GM18951 (cell line): ENCODE measurements at regions not wholly inside any gene's neighbourhood (a gene's known extent, or its start where the extent isn't known, plus 50 kb on each side); places are given as distances from the start of the nearest gene placed in this dataset.

Source experiments
- POLR2A ChIP-seq: IDR thresholded peaks from 4 replicates; pipeline ENCODE4 v1.6.1; 2011; ENCODE audit warnings: mild to moderate bottlenecking; ENCODE audit not compliant: insufficient read length, insufficient read depth; ENCODE audit errors: extremely low read depth
- in situ Hi-C: fragments of 300-500 bp; cut with MboI; formaldehyde crosslinking; loops from one replicate; pipeline ENCODE4 v1.12.0; 2022; ENCODE audit warnings: low sequenced_read_pairs, mixed read lengths, inconsistent platforms; ENCODE audit not compliant: unreplicated experiment

- no peak for TF ChIP-seq POLR2A
- in situ Hi-C loops, result no loop called here
Observed at GRCh38 chr6:112831022-112831421, 483.9 kb downstream of the RFPL4B start.

GRCh38 chr6:112833581-112834131, 486.5 kb downstream of the RFPL4B start:
- in situ Hi-C loops, result no loop called here
- no peak for TF ChIP-seq POLR2A

- in situ Hi-C loops, result no loop called here
- TF ChIP-seq POLR2A, result no peak
Observed at GRCh38 chr6:112835078-112835477, 487.9 kb downstream of the RFPL4B start.

- in situ Hi-C loops, result no loop called here
- no peak for TF ChIP-seq POLR2A
Observed at GRCh38 chr6:112839525-112839961, 492.4 kb downstream of the RFPL4B start.

- in situ Hi-C loops, result no loop called here
- no peak for TF ChIP-seq POLR2A
Observed at GRCh38 chr6:112841553-112842329, 494.6 kb downstream of the RFPL4B start.

GRCh38 chr6:112842330-112842685, 495.2 kb downstream of the RFPL4B start:
- in situ Hi-C loops, result no loop called here

GRCh38 chr6:112846681-112847080, 499.6 kb downstream of the RFPL4B start:
- in situ Hi-C loops, result no loop called here
- TF ChIP-seq POLR2A, result no peak

More at GRCh38 chr6:112842330-112842685, 495.2 kb downstream of the RFPL4B start:
- TF ChIP-seq POLR2A, result no peak

GRCh38 chr6:112851146-112851545, 504.0 kb downstream of the RFPL4B start:
- in situ Hi-C loops, result no loop called here

GRCh38 chr6:112853162-112853561, 506.0 kb downstream of the RFPL4B start:
- in situ Hi-C loops, result no loop called here
- no peak for TF ChIP-seq POLR2A

More at GRCh38 chr6:112851146-112851545, 504.0 kb downstream of the RFPL4B start:
- TF ChIP-seq POLR2A, result no peak

- no peak for TF ChIP-seq POLR2A
- in situ Hi-C loops, result no loop called here
Observed at GRCh38 chr6:112863753-112864152, 516.6 kb downstream of the RFPL4B start.

- TF ChIP-seq POLR2A, result no peak
- in situ Hi-C loops, result no loop called here
Observed at GRCh38 chr6:112865131-112865530, 518.0 kb downstream of the RFPL4B start.

GRCh38 chr6:112874881-112875280, 527.8 kb downstream of the RFPL4B start:
- TF ChIP-seq POLR2A, result no peak
- in situ Hi-C loops, result no loop called here

- no peak for TF ChIP-seq POLR2A
- in situ Hi-C loops, result no loop called here
Observed at GRCh38 chr6:112877134-112878100, 530.3 kb downstream of the RFPL4B start.
